Neural progenitor cell (in vitro differentiated cells): ENCODE measurements at regions not wholly inside any gene's neighbourhood (a gene's known extent, or its start where the extent isn't known, plus 50 kb on each side); places are given as distances from the start of the nearest gene placed in this dataset.

Source experiments
- DNase-seq: peaks from one replicate; pipeline ENCODE4 v3.0.0-alpha.2; 2016; ENCODE audit warnings: low spot score
- H2AFZ ChIP-seq: fragments of 200-600 bp; sonication (generic); replicated peaks from 2 replicates; pipeline ENCODE4 v1.6.1; 2016; ENCODE audit warnings: antibody characterized with exemption
- H3F3A ChIP-seq: fragments of 200-600 bp; sonication (generic); 2 replicates; pipeline ENCODE4 v1.6.1; 2016; ENCODE audit warnings: antibody characterized with exemption, low read depth
- H3K27ac ChIP-seq: fragments of 200-600 bp; sonication (generic); 2 replicates; pipeline ENCODE4 v1.5.1; 2016; ENCODE audit warnings: mild to moderate bottlenecking
- H3K27me3 ChIP-seq: fragments of 200-600 bp; sonication (generic); 2 replicates; pipeline ENCODE4 v1.6.1; 2016; ENCODE audit warnings: mild to moderate bottlenecking, moderate library complexity
- H3K36me3 ChIP-seq: fragments of 200-600 bp; sonication (generic); 2 replicates; pipeline ENCODE4 v1.5.1; 2016
- H3K4me1 ChIP-seq: fragments of 200-600 bp; sonication (generic); 2 replicates; pipeline ENCODE4 v1.6.1; 2016; ENCODE audit warnings: mixed run types
- H3K4me2 ChIP-seq: fragments of 200-600 bp; sonication (generic); 2 replicates; pipeline ENCODE4 v1.6.1; 2016
- H3K4me3 ChIP-seq: fragments of 200-600 bp; sonication (generic); 2 replicates; pipeline ENCODE4 v1.5.1; 2016
- H3K79me2 ChIP-seq: fragments of 200-600 bp; sonication (generic); 2 replicates; pipeline ENCODE4 v1.6.1; 2016; ENCODE audit warnings: low read depth
- H3K9ac ChIP-seq: fragments of 200-600 bp; sonication (generic); 2 replicates; pipeline ENCODE4 v1.6.1; 2016
- H3K9me3 ChIP-seq: fragments of 200-600 bp; sonication (generic); 2 replicates; pipeline ENCODE4 v1.5.1; 2016; ENCODE audit warnings: low read depth
- H4K20me1 ChIP-seq: fragments of 200-600 bp; sonication (generic); 2 replicates; pipeline ENCODE4 v1.6.1; 2016; ENCODE audit warnings: low read depth
- H3K27ac Mint-ChIP-seq: 3 replicates; pipeline ENCODE4 v1.8.0; 2021; ENCODE audit warnings: mixed read lengths
- H3K27me3 Mint-ChIP-seq: 2 replicates; pipeline ENCODE4 v1.8.0; 2022; ENCODE audit warnings: low read depth, mild to moderate bottlenecking, inconsistent platforms, moderate library complexity, mixed read lengths; ENCODE audit not compliant: insufficient read depth
- H3K36me3 Mint-ChIP-seq: 3 replicates; pipeline ENCODE4 v1.8.0; 2021; ENCODE audit warnings: mixed read lengths
- H3K4me1 Mint-ChIP-seq: 3 replicates; pipeline ENCODE4 v1.8.0; 2021; ENCODE audit warnings: mixed read lengths
- H3K4me3 Mint-ChIP-seq: 3 replicates; pipeline ENCODE4 v1.8.0; 2021; ENCODE audit warnings: mild to moderate bottlenecking, moderate library complexity, mixed read lengths
- H3K9me3 Mint-ChIP-seq: 3 replicates; pipeline ENCODE4 v1.8.0; 2020; ENCODE audit warnings: mixed read lengths
- CTCF ChIP-seq: fragments of 200-600 bp; sonication (generic); IDR thresholded peaks from 2 replicates; pipeline ENCODE4 v1.5.1; 2017; ENCODE audit warnings: antibody characterized with exemption, mild to moderate bottlenecking
- EZH2 ChIP-seq: fragments of 200-600 bp; sonication (generic); IDR thresholded peaks from 2 replicates; pipeline ENCODE4 v1.6.1; 2017; ENCODE audit warnings: antibody characterized with exemption, mild to moderate bottlenecking, moderate library complexity
- EZH2phosphoT487 ChIP-seq: fragments of 200-600 bp; sonication (generic); IDR thresholded peaks from 2 replicates; pipeline ENCODE4 v1.6.1; 2017; ENCODE audit warnings: antibody characterized with exemption

GRCh38 chr5:103458497-103459040, 104.0 kb downstream of the NUDT12 start:
- no peaks in the 10 kb centered on the region for H3K79me2 ChIP-seq
- H3K4me2 ChIP-seq = no peak overlapping the region
- TF ChIP-seq EZH2 = no peak
- no peak for TF ChIP-seq CTCF
- TF ChIP-seq EZH2phosphoT487 = no peak
- no peaks in the 10 kb centered on the region for H3K36me3 ChIP-seq
- H3K9me3 ChIP-seq = no peaks in the 10 kb centered on the region
- no peak overlapping the region for H3K27ac ChIP-seq
- DNase-seq = no peak
- H3K4me3 ChIP-seq = no peak overlapping the region
- no peaks in the 10 kb centered on the region for H3K27me3 ChIP-seq
- Mint-ChIP-seq H3K4me1 (peaks cover 4% of the 10 kb centered on the region), H3K27me3 (peaks cover 3% of the 10 kb centered on the region), H3K36me3 (no peaks in the 10 kb centered on the region), H3K27ac (no peak overlapping the region), H3K4me3 (no peak overlapping the region), H3K9me3 (no peaks in the 10 kb centered on the region)
- H3K4me1 ChIP-seq = no peaks in the 10 kb centered on the region
- H3K9ac ChIP-seq = no peak overlapping the region
- H3F3A ChIP-seq = no peaks in the 10 kb centered on the region
- no peak overlapping the region for H2AFZ ChIP-seq
- H4K20me1 ChIP-seq = no peaks in the 10 kb centered on the region

GRCh38 chr5:103456476-103456875, 106.1 kb downstream of the NUDT12 start:
- H3K4me1 Mint-ChIP-seq = peaks cover 9% of the 10 kb centered on the region
- Histone ChIP-seq H3K9ac (no peak overlapping the region), H3F3A (no peaks in the 10 kb centered on the region), H3K79me2 (no peaks in the 10 kb centered on the region), H2AFZ (no peak overlapping the region), H3K4me3 (no peak overlapping the region), H3K4me1 (peaks cover 5% of the 10 kb centered on the region), H3K27ac (no peak overlapping the region), H3K4me2 (no peak overlapping the region), H3K36me3 (no peaks in the 10 kb centered on the region), H3K9me3 (no peaks in the 10 kb centered on the region), H3K27me3 (no peaks in the 10 kb centered on the region), H4K20me1 (no peaks in the 10 kb centered on the region)
- H3K27ac Mint-ChIP-seq = no peak overlapping the region
- H3K36me3 Mint-ChIP-seq = no peaks in the 10 kb centered on the region
- H3K4me3 Mint-ChIP-seq = no peak overlapping the region
- H3K9me3 Mint-ChIP-seq = no peaks in the 10 kb centered on the region
- TF ChIP-seq EZH2 = no peak
- no peak for TF ChIP-seq EZH2phosphoT487
- TF ChIP-seq CTCF = no peak
- peaks cover 3% of the 10 kb centered on the region for H3K27me3 Mint-ChIP-seq
- DNase-seq = no peak

- Histone ChIP-seq H3K27ac (no peak overlapping the region), H3K4me2 (no peak overlapping the region), H3K9ac (no peak overlapping the region), H2AFZ (no peak overlapping the region), H3F3A (no peaks in the 10 kb centered on the region), H3K4me3 (no peak overlapping the region), H3K4me1 (peaks cover 9% of the 10 kb centered on the region), H3K36me3 (no peaks in the 10 kb centered on the region), H3K79me2 (no peaks in the 10 kb centered on the region), H3K27me3 (no peaks in the 10 kb centered on the region), H3K9me3 (no peaks in the 10 kb centered on the region), H4K20me1 (no peaks in the 10 kb centered on the region)
- Mint-ChIP-seq H3K4me3 (no peak overlapping the region), H3K9me3 (no peaks in the 10 kb centered on the region), H3K36me3 (no peaks in the 10 kb centered on the region), H3K27ac (no peak overlapping the region), H3K4me1 (peaks cover 16% of the 10 kb centered on the region), H3K27me3 (peaks cover 3% of the 10 kb centered on the region)
- TF ChIP-seq EZH2phosphoT487 (no peak), EZH2 (no peak), CTCF (no peak)
- DNase-seq = no peak
Measured at GRCh38 chr5:103455796-103456195, 106.8 kb downstream of the NUDT12 start.
